ENCODE measurements at regions not wholly inside any gene's neighbourhood (a gene's known extent, or its start where the extent isn't known, plus 50 kb on each side); places are given as distances from the start of the nearest gene placed in this dataset.

- DNase-seq (ENCODE audit: low read depth), result no peak
Measured at GRCh38 chr12:78790148-78790547, 74.4 kb upstream of the SYT1 start.

- no peak for DNase-seq (ENCODE audit: low read depth)
Measured at GRCh38 chr12:78792052-78792698, 72.4 kb upstream of the SYT1 start.

GRCh38 chr12:78793491-78793890 is 71.1 kb upstream of the SYT1 start:
- DNase-seq (ENCODE audit: low read depth), result no peak

- no peak for DNase-seq (ENCODE audit: low read depth)
Measured at GRCh38 chr12:78793982-78794381, 70.6 kb upstream of the SYT1 start.

- DNase-seq (ENCODE audit: low read depth), result no peak
Measured at GRCh38 chr12:78795934-78796445, 68.6 kb upstream of the SYT1 start.

- no peak for DNase-seq (ENCODE audit: low read depth)
Measured at GRCh38 chr12:78797196-78797931, 67.2 kb upstream of the SYT1 start.

- no peak for DNase-seq (ENCODE audit: low read depth)
Measured at GRCh38 chr12:78799649-78800048, 64.9 kb upstream of the SYT1 start.

- DNase-seq (ENCODE audit: low read depth), result no peak
Measured at GRCh38 chr12:78802593-78802992, 62.0 kb upstream of the SYT1 start.

GRCh38 chr12:78804262-78804661 is 60.3 kb upstream of the SYT1 start:
- DNase-seq (ENCODE audit: low read depth), result no peak
